VCaP (cell line): ENCODE measurements at regions not wholly inside any gene's neighbourhood (a gene's known extent, or its start where the extent isn't known, plus 50 kb on each side); places are given as distances from the start of the nearest gene placed in this dataset.
"Not testable (repeated sequence)": the region's sequence is repeated elsewhere in the genome, so short reads cannot be mapped to it uniquely, and the experiment has no call there.

Source experiments
- H3K27ac ChIP-seq: fragments of 450-650 bp; 2 replicates; pipeline ENCODE4 v1.5.1; 2017
- CTCF ChIP-seq: fragments of 450-650 bp; conservative IDR thresholded peaks from 2 replicates; pipeline ENCODE4 v1.5.1; 2017; ENCODE audit warnings: mild to moderate bottlenecking, moderate library complexity

GRCh38 chr5:120344181-120344580 is 119.9 kb upstream of the PRR16 start:
- H3K27ac ChIP-seq: no peak overlapping the region
- no peak for TF ChIP-seq CTCF

- no peak overlapping the region for H3K27ac ChIP-seq
- no peak for TF ChIP-seq CTCF
Measured at GRCh38 chr5:120345947-120346346, 118.2 kb upstream of the PRR16 start.

- H3K27ac ChIP-seq: not testable (repeated sequence)
Measured at GRCh38 chr5:120351071-120351470, 113.0 kb upstream of the PRR16 start.

- TF ChIP-seq CTCF: no peak
- no peak overlapping the region for H3K27ac ChIP-seq
Measured at GRCh38 chr5:120354126-120354525, 110.0 kb upstream of the PRR16 start.

GRCh38 chr5:120358949-120359348 is 105.2 kb upstream of the PRR16 start:
- no peak for TF ChIP-seq CTCF
- H3K27ac ChIP-seq: no peak overlapping the region

GRCh38 chr5:120361941-120362340 is 102.2 kb upstream of the PRR16 start:
- TF ChIP-seq CTCF: no peak

GRCh38 chr5:120362426-120362825 is 101.7 kb upstream of the PRR16 start:
- no peak overlapping the region for H3K27ac ChIP-seq
- TF ChIP-seq CTCF: no peak

More at GRCh38 chr5:120361941-120362340, 102.2 kb upstream of the PRR16 start:
- H3K27ac ChIP-seq: no peak overlapping the region

GRCh38 chr5:120365656-120366446 is 98.2 kb upstream of the PRR16 start:
- H3K27ac ChIP-seq: no peak overlapping the region
- TF ChIP-seq CTCF: no peak
